ENCODE measurements at regions not wholly inside any gene's neighbourhood (a gene's known extent, or its start where the extent isn't known, plus 50 kb on each side); places are given as distances from the start of the nearest gene placed in this dataset.

- TF ChIP-seq, protein P1, sequence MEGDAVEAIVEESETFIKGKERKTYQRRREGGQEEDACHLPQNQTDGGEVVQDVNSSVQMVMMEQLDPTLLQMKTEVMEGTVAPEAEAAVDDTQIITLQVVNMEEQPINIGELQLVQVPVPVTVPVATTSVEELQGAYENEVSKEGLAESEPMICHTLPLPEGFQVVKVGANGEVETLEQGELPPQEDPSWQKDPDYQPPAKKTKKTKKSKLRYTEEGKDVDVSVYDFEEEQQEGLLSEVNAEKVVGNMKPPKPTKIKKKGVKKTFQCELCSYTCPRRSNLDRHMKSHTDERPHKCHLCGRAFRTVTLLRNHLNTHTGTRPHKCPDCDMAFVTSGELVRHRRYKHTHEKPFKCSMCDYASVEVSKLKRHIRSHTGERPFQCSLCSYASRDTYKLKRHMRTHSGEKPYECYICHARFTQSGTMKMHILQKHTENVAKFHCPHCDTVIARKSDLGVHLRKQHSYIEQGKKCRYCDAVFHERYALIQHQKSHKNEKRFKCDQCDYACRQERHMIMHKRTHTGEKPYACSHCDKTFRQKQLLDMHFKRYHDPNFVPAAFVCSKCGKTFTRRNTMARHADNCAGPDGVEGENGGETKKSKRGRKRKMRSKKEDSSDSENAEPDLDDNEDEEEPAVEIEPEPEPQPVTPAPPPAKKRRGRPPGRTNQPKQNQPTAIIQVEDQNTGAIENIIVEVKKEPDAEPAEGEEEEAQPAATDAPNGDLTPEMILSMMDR (conservative IDR thresholded peaks at IDR 0.05 in 1 of 2, IDR thresholded peaks at IDR 0.05 in 1 of 2; ENCODE audit: low read depth in 1 of 2, low read length in 2 of 2), result no peak
- no peak for TF ChIP-seq EZH2 (IDR thresholded peaks at IDR 0.05; ENCODE audit: low read length, missing control alignments)
Measured at GRCh38 chr13:40028446-40028845, 373.0 kb downstream of the COG6 start.

All from fibroblast of lung (primary cell).